ENCODE measurements at regions not wholly inside any gene's neighbourhood (a gene's known extent, or its start where the extent isn't known, plus 50 kb on each side); places are given as distances from the start of the nearest gene placed in this dataset.

- no peak overlapping the region for H3K4me2 ChIP-seq (ENCODE audit: low read length)
- no peaks in the 10 kb centered on the region for H3K79me2 ChIP-seq (ENCODE audit: insufficient read depth, low read length)
- no peaks in the 10 kb centered on the region for H3K9me2 ChIP-seq (ENCODE audit: low read depth, low read length)
- TF ChIP-seq EZH2 (IDR thresholded peaks at IDR 0.05; ENCODE audit: borderline replicate concordance, low read length) (no peak), CTCF (IDR thresholded peaks at IDR 0.05; ENCODE audit: low read length) (no peak)
- H3K27me3 ChIP-seq (ENCODE audit: insufficient read depth, low read length): no peaks in the 10 kb centered on the region
- no peak overlapping the region for H3K9ac ChIP-seq (ENCODE audit: low read length)
- H3K9me3 ChIP-seq (ENCODE audit: low read length): no peaks in the 10 kb centered on the region
- no peak overlapping the region for H3K27ac ChIP-seq (ENCODE audit: low read depth, low read length, poor library complexity, severe bottlenecking)
- H3F3A ChIP-seq (ENCODE audit: insufficient read depth, low read length): no peaks in the 10 kb centered on the region
- H4K20me1 ChIP-seq (ENCODE audit: insufficient read depth, low read length): no peaks in the 10 kb centered on the region
- H3K36me3 ChIP-seq (ENCODE audit: insufficient read depth, low read length): no peaks in the 10 kb centered on the region
- no peak overlapping the region for H3K4me3 ChIP-seq (ENCODE audit: low read depth, low read length, poor library complexity, severe bottlenecking)
- no peaks in the 10 kb centered on the region for H3K4me1 ChIP-seq (ENCODE audit: insufficient read depth, low read length, severe bottlenecking)
- no peak overlapping the region for H2AFZ ChIP-seq (ENCODE audit: low read length)
These were observed 507.1 kb downstream of the PLPP3 start for GRCh38 chr1:56072310-56072709.

- Histone ChIP-seq H3K4me3 (ENCODE audit: low read depth, low read length, poor library complexity, severe bottlenecking) (no peak overlapping the region), H3K9me3 (ENCODE audit: low read length) (no peaks in the 10 kb centered on the region), H3K9ac (ENCODE audit: low read length) (no peak overlapping the region), H3F3A (ENCODE audit: insufficient read depth, low read length) (no peaks in the 10 kb centered on the region), H3K4me1 (ENCODE audit: insufficient read depth, low read length, severe bottlenecking) (no peaks in the 10 kb centered on the region), H3K4me2 (ENCODE audit: low read length) (no peak overlapping the region), H2AFZ (ENCODE audit: low read length) (no peak overlapping the region), H3K9me2 (ENCODE audit: low read depth, low read length) (no peaks in the 10 kb centered on the region), H3K27ac (ENCODE audit: low read depth, low read length, poor library complexity, severe bottlenecking) (no peak overlapping the region), H3K27me3 (ENCODE audit: insufficient read depth, low read length) (no peaks in the 10 kb centered on the region), H3K79me2 (ENCODE audit: insufficient read depth, low read length) (no peaks in the 10 kb centered on the region), H4K20me1 (ENCODE audit: insufficient read depth, low read length) (no peaks in the 10 kb centered on the region), H3K36me3 (ENCODE audit: insufficient read depth, low read length) (no peaks in the 10 kb centered on the region)
- TF ChIP-seq EZH2 (IDR thresholded peaks at IDR 0.05; ENCODE audit: borderline replicate concordance, low read length): no peak
These were observed 508.0 kb downstream of the PLPP3 start for GRCh38 chr1:56071351-56071750.

GRCh38 chr1:56070601-56071000, 508.8 kb downstream of the PLPP3 start:
- Histone ChIP-seq H3K79me2 (ENCODE audit: insufficient read depth, low read length) (no peaks in the 10 kb centered on the region), H3K4me2 (ENCODE audit: low read length) (no peak overlapping the region), H3K9me2 (ENCODE audit: low read depth, low read length) (no peaks in the 10 kb centered on the region), H3K4me1 (ENCODE audit: insufficient read depth, low read length, severe bottlenecking) (no peaks in the 10 kb centered on the region), H3K9ac (ENCODE audit: low read length) (no peak overlapping the region), H4K20me1 (ENCODE audit: insufficient read depth, low read length) (no peaks in the 10 kb centered on the region), H2AFZ (ENCODE audit: low read length) (no peak overlapping the region), H3K27me3 (ENCODE audit: insufficient read depth, low read length) (no peaks in the 10 kb centered on the region), H3F3A (ENCODE audit: insufficient read depth, low read length) (no peaks in the 10 kb centered on the region), H3K4me3 (ENCODE audit: low read depth, low read length, poor library complexity, severe bottlenecking) (no peak overlapping the region), H3K36me3 (ENCODE audit: insufficient read depth, low read length) (no peaks in the 10 kb centered on the region), H3K9me3 (ENCODE audit: low read length) (no peaks in the 10 kb centered on the region), H3K27ac (ENCODE audit: low read depth, low read length, poor library complexity, severe bottlenecking) (no peak overlapping the region)
- TF ChIP-seq CTCF (IDR thresholded peaks at IDR 0.05; ENCODE audit: low read length): no peak
- TF ChIP-seq EZH2 (IDR thresholded peaks at IDR 0.05; ENCODE audit: borderline replicate concordance, low read length): no peak

GRCh38 chr1:56069824-56070223, 509.5 kb downstream of the PLPP3 start:
- Histone ChIP-seq H3K9me2 (ENCODE audit: low read depth, low read length) (no peaks in the 10 kb centered on the region), H3K4me3 (ENCODE audit: low read depth, low read length, poor library complexity, severe bottlenecking) (no peak overlapping the region), H3K27ac (ENCODE audit: low read depth, low read length, poor library complexity, severe bottlenecking) (no peak overlapping the region), H3F3A (ENCODE audit: insufficient read depth, low read length) (no peaks in the 10 kb centered on the region), H3K79me2 (ENCODE audit: insufficient read depth, low read length) (no peaks in the 10 kb centered on the region), H3K9ac (ENCODE audit: low read length) (no peak overlapping the region), H3K4me1 (ENCODE audit: insufficient read depth, low read length, severe bottlenecking) (no peaks in the 10 kb centered on the region), H3K36me3 (ENCODE audit: insufficient read depth, low read length) (no peaks in the 10 kb centered on the region), H3K4me2 (ENCODE audit: low read length) (no peak overlapping the region), H4K20me1 (ENCODE audit: insufficient read depth, low read length) (no peaks in the 10 kb centered on the region), H2AFZ (ENCODE audit: low read length) (no peak overlapping the region), H3K27me3 (ENCODE audit: insufficient read depth, low read length) (no peaks in the 10 kb centered on the region), H3K9me3 (ENCODE audit: low read length) (no peaks in the 10 kb centered on the region)
- no peak for TF ChIP-seq CTCF (IDR thresholded peaks at IDR 0.05; ENCODE audit: low read length)
- no peak for TF ChIP-seq EZH2 (IDR thresholded peaks at IDR 0.05; ENCODE audit: borderline replicate concordance, low read length)
